H7 (cell line): ENCODE measurements at regions not wholly inside any gene's neighbourhood (a gene's known extent, or its start where the extent isn't known, plus 50 kb on each side); places are given as distances from the start of the nearest gene placed in this dataset.

Source experiments
- DNase-seq: peaks from one replicate; pipeline ENCODE4 v3.0.0; 2012
- H3K27me3 ChIP-seq: 2 replicates; pipeline ENCODE4 v1.6.0; 2011; ENCODE audit warnings: mild to moderate bottlenecking, low read length; ENCODE audit not compliant: control insufficient read depth, insufficient read depth
- H3K36me3 ChIP-seq: replicated peaks from 2 replicates; pipeline ENCODE4 v1.5.1; 2011; ENCODE audit warnings: low read length; ENCODE audit not compliant: control insufficient read depth, insufficient read depth
- H3K4me3 ChIP-seq: 2 replicates; pipeline ENCODE4 v1.5.1; 2011; ENCODE audit warnings: low read depth, mild to moderate bottlenecking, control low read depth, low read length, moderate library complexity; ENCODE audit not compliant: insufficient read depth

DNA sequence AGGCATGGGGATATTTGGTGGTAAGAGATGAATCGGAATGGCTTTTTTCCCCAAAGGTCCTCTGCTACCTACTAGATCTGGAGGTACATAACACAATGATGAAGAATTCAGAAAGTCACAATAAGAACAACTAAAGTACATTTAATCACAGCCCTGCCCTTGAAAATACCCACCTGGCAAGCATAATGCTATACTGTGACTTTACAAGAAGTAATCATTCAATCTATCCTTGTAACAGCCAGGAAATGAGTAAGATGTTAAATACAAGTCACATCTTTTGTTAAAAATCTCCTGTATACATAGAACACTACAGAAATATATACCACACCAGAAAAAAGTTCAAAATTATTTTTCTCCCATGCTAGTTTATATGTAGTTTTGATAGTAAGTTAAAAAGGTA lies 108.3 kb upstream of the ABCB5 start:
- DNase-seq, result no peak
- Histone ChIP-seq H3K4me3 (no peak overlapping the region), H3K36me3 (no peaks in the 10 kb centered on the region), H3K27me3 (no peaks in the 10 kb centered on the region)

DNA sequence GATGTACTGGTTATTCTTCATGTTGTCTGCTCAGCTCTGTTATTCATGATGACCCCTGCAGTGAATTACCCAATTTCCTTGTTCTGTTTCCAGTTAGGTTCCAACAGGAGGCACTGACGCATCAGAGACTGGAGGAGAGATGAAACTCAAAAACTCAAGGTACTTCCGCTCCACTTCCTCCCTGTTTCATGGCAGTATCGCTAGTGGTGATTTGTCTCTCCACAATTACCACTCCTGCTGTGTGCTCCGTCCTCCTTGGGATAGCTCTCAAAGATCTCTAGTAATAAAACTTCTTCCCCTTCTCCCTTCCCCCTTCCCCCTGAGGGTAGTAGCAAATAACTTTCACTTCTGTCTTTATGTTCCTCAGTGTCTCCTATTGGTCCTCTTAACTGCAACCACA lies 107.4 kb upstream of the ABCB5 start:
- Histone ChIP-seq H3K36me3 (no peaks in the 10 kb centered on the region), H3K4me3 (no peak overlapping the region), H3K27me3 (no peaks in the 10 kb centered on the region)
- DNase-seq, result peak; percentile 15

DNA sequence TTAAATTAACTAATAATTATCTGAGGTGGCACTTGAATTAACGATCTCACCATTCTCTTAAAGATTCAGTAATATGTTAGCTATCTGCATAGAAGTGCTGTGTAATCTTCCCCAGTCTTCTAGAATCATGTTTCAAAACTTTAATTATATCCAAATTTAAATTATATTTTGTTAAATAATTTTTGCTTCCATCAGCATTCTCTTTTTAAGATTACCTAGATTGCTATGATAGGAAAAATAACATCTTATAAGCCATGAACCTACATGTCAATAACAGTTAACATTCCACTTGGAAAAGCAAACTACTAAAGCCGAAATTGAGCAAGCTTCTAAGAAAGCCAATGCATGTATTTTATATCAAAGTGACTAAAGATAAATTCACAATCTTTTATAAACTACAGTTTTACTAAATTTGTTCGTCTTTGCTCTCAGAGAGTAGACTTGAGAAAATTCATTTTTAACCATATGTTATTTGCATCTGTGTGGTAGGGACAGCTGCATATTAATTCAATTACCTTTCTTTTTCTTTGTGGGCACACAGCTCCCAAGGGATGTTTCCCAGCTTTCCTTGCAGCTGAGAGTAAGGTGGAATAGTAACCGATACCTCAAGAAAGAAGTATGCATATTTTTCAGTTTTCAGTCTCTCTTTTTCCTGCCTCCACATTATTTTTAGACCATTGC lies 105.4 kb upstream of the ABCB5 start:
- Histone ChIP-seq H3K36me3 (no peaks in the 10 kb centered on the region), H3K4me3 (no peak overlapping the region), H3K27me3 (no peaks in the 10 kb centered on the region)
- DNase-seq, result no peak

DNA sequence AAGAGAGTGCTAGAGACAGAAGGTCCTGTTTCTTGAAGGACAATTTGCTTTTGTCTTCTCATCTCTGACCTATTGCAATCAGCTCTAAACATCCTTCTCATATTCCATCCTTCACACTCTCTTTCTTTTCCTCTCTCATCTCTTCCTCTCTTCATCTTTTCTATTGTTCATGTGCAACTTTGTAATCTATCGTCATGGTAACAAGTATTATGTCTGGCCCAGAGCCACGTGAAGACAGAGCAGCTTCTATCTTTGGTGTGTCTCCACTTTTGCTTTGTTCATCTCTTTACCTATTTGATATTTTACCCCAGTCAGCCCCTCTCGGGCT lies 104.9 kb upstream of the ABCB5 start:
- Histone ChIP-seq H3K4me3 (no peak overlapping the region), H3K36me3 (no peaks in the 10 kb centered on the region), H3K27me3 (no peaks in the 10 kb centered on the region)
- DNase-seq, result no peak

DNA sequence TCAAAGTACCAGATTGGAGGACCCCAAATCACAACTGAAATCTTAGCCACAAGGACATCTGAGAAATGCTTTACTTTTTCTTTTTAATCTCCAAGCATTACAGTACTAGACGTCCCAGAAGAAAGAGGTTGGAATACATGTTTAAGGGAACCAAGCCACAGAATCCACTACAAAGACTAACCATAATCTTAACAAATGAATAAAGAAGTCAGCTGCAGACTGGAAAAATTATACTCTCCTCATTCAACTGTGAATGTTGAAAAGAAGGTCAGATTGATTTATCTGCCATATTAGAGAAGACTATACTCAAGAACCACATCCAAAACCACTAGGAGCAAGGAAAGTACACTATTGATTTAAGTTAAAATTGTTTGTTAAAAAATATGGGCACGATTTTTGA lies 102.1 kb upstream of the ABCB5 start:
- Histone ChIP-seq H3K27me3 (no peaks in the 10 kb centered on the region), H3K36me3 (no peaks in the 10 kb centered on the region), H3K4me3 (no peak overlapping the region)
- no peak for DNase-seq

DNA sequence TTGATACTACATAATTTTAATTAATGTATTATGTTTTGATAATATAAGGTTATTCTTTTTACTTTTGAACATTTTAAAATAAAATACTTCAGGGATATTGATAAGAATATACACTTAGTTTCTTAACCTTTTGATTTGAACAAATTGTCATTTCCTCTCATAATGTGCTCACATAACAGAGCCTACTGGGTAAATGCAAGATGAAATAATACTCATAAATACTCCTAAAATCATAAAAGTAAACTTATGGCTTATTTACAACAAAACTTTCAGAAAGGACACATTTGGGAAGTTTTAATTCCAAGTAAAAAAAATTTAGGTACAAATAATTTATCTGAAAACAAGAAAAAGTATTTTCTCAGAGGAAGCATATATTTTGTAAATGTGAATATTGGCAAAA lies 101.6 kb upstream of the ABCB5 start:
- no peak for DNase-seq
- H3K4me3 ChIP-seq, result no peak overlapping the region
- no peaks in the 10 kb centered on the region for H3K27me3 ChIP-seq
- no peaks in the 10 kb centered on the region for H3K36me3 ChIP-seq

DNA sequence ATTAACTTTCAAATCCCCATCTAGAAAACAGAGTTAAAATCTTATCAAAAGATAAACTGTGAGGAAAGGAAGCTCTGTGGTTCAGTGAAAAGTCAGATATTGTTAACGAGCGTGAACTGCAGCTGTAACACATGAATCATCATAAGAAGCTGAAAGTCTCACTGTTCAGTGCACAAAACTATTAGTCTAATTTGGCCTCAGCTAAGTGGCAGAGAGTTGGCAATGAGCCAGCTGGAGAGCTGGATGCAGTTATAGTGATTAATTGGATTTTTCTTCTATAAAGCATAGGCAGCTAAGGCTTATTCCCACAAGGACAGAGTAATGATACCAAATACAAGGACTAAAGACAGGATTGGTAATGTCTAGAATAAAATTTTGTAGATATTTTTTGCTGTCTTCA lies 101.1 kb upstream of the ABCB5 start:
- no peak for DNase-seq
- Histone ChIP-seq H3K4me3 (no peak overlapping the region), H3K27me3 (no peaks in the 10 kb centered on the region), H3K36me3 (no peaks in the 10 kb centered on the region)

DNA sequence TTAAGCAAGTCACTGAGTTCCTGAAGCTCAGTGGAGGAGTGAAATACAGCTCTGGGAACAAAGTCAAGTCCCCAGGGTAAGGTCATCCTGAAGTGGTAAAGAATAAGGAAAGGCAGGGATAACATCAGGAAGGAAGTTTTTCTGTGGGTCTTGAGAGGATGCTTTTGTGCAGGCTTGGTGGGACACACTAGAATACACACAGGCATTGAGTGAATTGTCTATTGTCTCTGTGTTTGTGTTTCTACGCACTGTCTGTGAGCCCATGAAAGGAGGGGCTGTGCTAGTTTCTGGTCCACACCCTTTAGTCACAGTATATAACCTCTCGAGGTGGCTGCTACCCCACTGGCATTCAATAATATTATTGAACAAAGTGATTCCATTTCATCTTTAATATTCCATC lies 95.8 kb upstream of the ABCB5 start:
- no peaks in the 10 kb centered on the region for H3K36me3 ChIP-seq
- DNase-seq, result no peak
- no peaks in the 10 kb centered on the region for H3K27me3 ChIP-seq
- no peak overlapping the region for H3K4me3 ChIP-seq

DNA sequence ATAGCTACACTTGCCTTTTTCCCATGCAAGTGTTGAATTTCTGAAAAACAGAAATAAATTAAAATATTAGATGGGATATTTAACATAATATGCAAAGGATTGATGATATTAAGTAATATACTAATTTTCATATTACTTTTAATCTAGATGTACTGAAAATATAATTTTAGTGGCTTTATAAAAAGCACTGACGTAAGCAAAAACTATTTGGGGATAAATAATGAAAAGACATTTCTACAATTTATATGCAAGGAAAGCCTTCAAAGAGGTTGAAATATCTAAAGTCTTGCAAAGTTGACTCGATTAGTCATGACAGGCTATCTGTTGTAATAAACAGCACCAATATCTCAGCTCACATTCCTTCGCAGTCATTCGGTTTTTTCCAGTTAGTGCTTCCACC lies 94.9 kb upstream of the ABCB5 start:
- no peaks in the 10 kb centered on the region for H3K27me3 ChIP-seq
- H3K4me3 ChIP-seq, result no peak overlapping the region
- DNase-seq, result no peak
- H3K36me3 ChIP-seq, result no peaks in the 10 kb centered on the region

DNA sequence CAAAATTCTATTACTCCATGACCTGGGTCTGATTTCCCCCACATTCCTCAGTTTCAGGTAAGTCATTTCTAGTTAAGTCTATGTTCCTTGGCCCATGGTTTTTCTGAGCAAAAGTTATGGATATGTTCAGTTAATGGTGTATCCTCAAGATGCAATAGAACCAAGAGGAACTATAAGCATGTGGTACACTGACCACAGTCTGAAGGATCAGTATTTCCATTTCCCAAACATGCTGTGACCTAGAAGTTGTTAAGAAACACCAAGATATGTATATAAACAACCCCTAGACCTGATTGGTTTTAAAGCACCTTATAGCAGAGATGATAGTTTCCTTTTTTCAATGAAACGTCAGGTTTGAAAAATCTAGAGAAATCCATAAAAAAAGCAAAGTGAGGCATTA lies 94.2 kb upstream of the ABCB5 start:
- no peak for DNase-seq
- no peaks in the 10 kb centered on the region for H3K36me3 ChIP-seq

DNA sequence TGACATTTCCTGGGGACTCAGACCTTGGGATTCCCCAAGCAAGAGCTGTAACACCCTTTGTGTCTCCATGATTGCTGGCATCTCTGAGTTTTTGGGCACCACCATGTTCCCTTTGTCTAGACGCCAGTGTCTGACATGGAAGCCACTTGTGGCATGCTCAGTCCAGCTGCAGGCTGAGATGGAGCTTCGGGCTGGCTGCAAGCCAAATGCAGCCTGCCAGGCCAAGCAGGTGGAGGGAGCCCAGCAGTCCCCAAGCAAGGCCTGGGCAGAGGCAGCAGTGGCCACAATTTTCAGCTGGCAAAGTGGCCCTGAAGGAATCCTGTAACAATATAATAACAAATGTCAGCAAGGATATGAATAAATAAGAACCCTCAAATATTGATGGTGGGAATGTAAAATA lies 86.2 kb upstream of the ABCB5 start:
- H3K36me3 ChIP-seq, result no peaks in the 10 kb centered on the region
- H3K27me3 ChIP-seq, result no peaks in the 10 kb centered on the region
- no peak for DNase-seq
- no peak overlapping the region for H3K4me3 ChIP-seq

More for the DNA sequence above, 94.2 kb upstream of the ABCB5 start:
- no peaks in the 10 kb centered on the region for H3K27me3 ChIP-seq
- no peak overlapping the region for H3K4me3 ChIP-seq

DNA sequence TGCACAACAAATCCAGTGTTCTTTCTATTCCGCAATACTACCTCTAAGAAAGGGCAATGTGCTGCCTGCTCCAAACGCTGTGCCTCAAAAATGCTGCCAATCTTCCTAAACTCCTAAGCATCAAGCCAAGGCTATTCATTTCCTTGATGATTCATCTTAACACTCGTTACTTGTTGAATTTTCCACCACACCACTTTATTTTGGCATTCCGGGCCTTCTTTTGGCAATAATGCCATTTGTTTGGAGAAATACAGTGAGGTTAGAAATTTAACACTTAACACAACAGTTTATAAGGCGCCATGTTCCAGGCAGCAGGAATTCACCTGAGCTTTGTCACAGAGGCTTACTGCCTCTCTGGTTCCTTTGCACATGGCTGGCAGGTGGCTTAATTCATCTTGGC lies 82.6 kb upstream of the ABCB5 start:
- DNase-seq, result no peak
- Histone ChIP-seq H3K36me3 (no peaks in the 10 kb centered on the region), H3K27me3 (no peaks in the 10 kb centered on the region), H3K4me3 (no peak overlapping the region)

DNA sequence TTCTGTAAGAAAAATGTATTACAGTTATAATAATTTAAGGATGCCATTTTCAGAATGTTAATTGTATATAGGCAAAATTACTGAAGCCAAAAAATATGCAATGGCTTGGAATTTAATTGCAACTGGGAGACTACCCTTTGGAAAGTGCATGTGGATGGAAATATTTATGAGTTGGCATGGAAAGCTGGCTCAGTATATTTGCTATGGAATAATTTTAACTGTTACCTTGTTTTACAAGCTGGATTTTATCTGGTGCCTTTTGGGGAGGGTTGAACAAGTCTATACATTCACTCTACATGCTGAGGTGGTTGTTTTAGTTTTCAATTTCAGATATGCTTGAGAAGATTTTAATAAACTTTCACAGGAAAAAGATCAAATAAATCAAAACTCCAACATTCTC lies 80.9 kb upstream of the ABCB5 start:
- Histone ChIP-seq H3K27me3 (no peaks in the 10 kb centered on the region), H3K36me3 (no peaks in the 10 kb centered on the region), H3K4me3 (no peak overlapping the region)
- DNase-seq, result no peak

DNA sequence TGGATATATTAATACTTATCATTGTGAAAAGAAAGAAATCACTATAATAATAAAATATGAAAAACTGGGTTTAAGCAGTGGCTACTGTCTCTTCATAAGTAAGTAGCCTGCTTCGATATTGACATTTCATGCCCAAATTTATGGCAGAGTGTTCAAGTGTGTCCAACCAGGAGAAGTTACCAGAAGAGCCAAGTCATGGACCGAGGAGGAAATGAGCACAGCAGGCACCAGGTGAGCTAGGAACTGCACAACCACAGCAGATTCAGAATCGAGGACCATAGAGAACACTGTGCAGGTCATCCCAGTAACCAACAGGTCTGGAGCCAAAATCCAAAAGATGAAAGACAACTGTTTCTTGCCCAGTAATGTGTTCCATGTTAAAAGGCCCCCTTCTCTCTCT lies 79.9 kb upstream of the ABCB5 start:
- H3K27me3 ChIP-seq, result no peaks in the 10 kb centered on the region
- H3K36me3 ChIP-seq, result no peaks in the 10 kb centered on the region
- DNase-seq, result no peak
- no peak overlapping the region for H3K4me3 ChIP-seq

DNA sequence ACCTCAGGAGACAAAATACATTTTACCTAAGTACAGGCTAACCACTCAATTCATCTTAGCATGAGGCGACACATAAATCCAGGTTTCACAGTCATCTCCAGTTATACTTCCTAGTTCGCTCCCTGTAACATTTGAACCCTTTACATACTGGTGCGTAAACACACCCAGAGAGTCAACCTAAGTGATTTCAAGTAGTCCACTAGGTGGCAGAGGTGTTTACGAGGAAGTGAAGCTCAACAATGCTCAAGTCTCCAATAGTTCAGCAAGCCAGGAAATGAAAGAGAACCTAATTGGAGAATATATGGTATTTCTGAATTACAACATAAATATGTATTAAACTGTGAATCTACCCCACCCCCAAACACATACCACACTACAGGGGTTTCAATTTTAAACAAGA lies 76.3 kb upstream of the ABCB5 start:
- no peaks in the 10 kb centered on the region for H3K27me3 ChIP-seq
- peak; percentile 52 for DNase-seq
- no peaks in the 10 kb centered on the region for H3K36me3 ChIP-seq
- no peak overlapping the region for H3K4me3 ChIP-seq

DNA sequence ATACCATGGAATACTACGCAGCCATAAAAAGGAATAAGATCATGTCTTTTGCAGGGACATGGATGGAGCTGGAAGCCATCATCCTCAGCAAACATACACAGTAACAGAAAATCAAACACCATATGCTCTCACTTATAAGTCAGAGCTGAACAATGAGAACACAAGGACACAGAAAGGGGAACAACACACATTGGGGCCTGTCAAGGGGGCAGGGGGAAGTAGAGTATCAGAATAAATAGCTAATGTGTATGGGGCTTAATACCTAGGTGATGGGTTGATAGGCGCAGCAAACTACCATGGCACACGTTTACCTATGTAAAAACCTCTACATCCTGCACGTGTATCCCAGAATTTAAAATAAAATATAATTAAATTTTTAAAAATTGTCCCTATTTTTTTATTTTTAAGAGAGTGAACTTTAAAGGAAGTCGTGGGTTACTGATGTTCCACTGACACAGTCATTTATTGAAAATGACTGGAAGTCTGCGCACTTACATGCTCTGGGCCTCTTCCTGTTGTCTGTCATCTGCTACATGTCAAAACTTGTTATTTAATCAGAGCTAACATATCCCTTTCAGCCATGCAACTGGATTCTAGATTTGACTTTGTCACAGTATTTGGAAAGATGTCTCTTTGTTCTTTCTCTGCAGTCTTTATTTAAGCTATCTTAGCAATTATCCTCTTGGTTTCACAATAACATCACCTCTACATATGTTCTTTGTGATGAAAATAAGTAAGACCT lies 73.7 kb upstream of the ABCB5 start:
- H3K4me3 ChIP-seq, result no peak overlapping the region
- no peak for DNase-seq
- no peaks in the 10 kb centered on the region for H3K36me3 ChIP-seq

More for the DNA sequence above, 73.7 kb upstream of the ABCB5 start:
- no peaks in the 10 kb centered on the region for H3K27me3 ChIP-seq
